ENCODE measurements at regions not wholly inside any gene's neighbourhood (a gene's known extent, or its start where the extent isn't known, plus 50 kb on each side); places are given as distances from the start of the nearest gene placed in this dataset.

DNA sequence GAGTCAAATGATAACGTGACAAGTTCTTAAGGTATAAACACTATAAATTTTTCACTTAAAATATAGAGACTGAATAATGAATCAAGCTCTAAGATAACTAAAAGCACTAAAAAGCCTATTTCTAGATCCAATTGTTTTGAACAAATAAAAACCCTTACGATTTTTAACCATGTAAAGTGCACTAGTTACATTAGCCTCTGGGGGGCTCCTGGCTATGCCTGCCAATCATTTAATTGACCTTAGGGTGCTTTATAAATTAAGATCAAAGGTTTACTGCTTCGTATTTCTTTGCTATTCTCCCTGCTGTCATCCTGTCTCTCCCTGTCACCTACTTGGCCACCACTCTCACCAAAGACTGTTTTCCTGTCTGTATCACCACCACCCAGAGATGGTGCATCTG, 133.4 kb downstream of the ESM1 start:
- DNase-seq (ENCODE audit: low read depth) = no peak

DNA sequence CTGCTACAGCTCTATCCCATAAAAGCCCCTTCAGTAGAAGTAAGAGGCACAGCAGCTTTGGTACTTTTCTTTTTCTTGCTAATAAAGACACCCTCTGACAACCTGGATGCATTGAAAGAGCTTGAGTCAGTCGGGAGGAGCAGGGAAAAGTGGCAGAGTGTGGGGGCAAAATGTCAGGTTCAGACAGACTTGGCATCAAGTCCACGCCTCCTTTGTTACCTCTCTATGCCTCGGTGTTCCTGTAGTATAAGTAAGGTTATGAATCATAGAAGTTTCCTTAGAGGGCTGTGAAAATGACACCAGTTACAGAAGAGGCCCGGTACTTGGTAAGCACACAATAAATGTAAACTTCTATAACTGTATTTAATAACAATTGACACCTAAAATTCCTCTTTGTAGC, 133.9 kb downstream of the ESM1 start:
- no peak for DNase-seq (ENCODE audit: low read depth)

DNA sequence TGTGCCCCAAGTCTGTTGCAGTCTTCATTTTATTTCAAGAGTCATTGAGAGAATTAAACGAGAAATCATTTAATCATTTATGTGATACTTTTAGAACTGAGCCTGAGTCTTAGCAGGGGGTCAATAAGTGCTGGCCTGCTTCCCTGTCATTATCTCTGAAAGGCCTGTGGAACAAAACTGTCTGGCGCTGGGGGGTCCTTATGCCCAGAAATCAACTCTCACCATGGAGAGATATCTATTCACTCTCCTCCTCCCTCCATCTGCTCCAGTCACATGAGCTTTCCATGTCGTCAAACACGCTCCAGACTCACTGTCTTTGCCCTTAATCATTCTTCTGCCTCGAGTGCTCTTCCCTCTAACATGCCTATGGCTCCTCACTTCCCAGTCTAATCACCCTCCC, 136.8 kb downstream of the ESM1 start:
- DNase-seq (ENCODE audit: low read depth) = no peak

DNA sequence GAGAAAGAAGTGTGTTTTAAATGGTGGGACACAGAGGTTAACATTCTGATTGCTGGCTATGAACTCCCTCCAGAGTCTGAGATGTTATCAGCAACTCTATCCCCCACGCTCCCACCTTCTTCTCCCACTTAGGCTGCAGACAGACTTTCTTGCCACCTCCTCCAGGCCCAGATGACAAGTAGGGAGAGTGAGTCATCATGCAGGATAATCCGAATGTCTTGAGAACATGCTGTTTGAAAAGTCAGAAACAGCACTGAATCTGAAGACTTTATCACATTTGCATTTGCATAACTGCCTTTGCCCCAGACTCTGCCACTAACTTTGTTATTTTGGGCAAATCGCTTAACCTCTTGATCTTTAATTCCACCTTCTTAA, 139.8 kb downstream of the ESM1 start:
- DNase-seq (ENCODE audit: low read depth) = no peak

DNA sequence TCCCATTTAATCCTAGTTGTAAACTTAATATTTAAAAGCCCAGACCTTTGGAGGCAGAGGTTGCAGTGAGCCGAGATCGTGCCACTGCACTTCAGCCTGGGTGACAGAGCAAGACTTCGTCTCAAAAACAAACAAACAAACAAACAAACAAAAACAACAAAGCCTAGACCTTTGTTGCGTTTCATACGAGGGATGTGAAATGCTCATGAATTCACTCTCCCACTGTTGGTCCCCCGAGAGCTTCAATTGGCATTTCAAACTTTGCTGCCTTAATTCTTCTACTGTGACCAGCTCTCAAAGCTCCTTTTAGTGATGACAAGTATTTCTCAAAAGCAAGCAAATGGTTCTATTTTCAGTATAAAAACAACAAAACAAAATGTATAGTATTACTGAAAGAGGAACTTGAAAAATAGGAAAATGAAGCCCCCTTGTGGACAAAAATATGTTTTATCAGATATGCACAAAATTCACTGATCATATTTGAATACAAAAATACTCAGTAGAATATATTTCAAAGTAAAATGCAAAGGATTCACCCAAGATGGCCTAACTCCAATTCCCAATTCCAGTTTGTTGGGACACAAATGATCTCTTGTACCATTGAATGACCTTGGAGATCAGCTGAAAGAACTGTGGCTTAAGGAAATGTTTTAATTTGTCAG, 140.4 kb downstream of the ESM1 start:
- peak; percentile 50 for DNase-seq (ENCODE audit: low read depth)

DNA sequence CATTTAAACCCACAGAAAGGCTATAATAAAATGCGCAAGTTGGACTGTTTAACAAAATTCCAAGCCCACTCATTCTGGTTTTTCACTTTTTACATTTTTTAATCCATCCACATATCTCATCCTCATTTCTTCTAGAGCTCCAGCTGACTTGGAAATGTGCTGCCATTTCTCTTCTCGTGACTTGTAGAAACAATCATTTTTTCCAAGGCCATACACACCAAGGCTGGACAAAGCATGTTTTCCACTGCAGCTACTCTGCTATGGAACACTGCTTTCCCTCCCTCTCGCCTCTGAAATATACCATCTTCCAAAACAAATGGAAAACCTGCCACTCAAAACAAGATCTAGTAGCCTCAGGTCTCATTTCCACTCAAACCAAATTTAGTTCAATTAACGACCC, 141.1 kb downstream of the ESM1 start:
- DNase-seq (ENCODE audit: low read depth) = no peak

DNA sequence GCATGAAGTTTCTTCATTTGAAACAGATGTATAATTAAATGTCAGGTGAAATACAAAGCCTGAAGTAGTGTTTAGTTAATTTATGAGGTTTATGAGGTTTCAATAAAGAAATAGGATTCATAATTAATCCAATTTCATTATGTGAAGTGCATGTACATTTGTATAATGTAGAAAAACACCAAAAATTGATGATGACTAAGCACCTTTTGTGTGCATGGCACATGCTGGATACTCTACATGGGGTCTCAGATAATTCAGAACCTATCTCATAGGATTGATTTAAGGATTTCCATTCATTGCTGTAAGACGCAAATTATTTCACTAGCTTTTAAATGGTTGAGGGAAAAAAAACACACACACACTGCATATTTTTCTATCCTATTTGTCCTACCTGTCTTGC, 143.9 kb downstream of the ESM1 start:
- DNase-seq (ENCODE audit: low read depth) = no peak

DNA sequence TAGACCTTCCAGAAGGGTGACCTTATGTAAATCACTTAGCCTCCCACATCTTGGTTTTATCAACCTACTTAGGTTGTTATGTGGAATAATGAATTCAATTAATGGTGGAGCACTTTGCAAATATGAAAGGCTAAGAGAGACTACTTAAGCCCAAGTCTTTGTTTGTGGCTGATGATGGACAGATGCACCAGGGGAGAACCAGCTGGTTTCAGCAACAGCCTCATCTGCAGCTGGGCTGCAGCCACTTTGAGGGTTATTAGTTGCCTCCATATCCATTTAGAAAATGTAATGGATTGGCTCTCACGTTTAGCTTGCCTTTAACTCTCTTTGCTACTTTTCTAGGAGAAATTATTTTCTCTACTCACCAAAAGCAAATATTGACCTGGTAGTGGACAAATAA, 146.6 kb downstream of the ESM1 start:
- DNase-seq (ENCODE audit: low read depth) = no peak

DNA sequence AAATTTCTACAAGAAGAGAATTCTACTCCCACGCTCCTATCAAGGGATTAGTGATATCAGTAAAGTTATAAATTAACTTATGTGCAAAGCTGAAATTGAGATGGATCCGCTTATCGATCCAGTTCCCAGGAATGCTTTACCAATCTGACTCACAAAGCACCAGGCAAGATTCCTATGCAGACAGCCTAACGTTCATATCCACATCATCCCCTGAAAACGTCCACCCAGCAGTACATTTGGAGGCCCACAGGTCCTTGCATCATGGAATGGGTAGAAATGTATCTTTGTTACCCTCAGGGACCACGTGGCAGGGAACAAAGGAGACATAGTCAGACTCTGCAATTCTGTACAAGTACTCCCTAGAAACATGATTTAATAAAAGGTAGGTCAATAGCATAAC, 147.4 kb downstream of the ESM1 start:
- DNase-seq (ENCODE audit: low read depth) = no peak

DNA sequence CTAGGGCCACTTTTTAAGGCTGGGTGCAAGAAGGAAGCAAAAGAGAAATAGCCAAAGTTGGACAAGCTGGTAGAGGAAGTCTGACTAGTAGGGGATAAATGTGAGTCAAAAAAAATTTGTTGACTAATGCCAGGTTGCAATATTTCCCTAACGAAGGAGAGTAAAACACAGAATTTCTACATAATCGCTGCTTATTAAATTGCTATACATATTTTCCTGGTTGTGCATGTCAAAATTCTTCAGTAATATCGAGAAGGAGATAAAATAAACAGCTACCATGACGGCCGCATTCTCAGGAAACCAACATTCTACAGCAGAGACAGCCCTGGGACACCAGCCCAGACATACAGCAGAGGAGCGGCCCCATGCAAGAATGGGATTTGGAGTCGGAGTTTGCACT, 148.3 kb downstream of the ESM1 start:
- DNase-seq (ENCODE audit: low read depth) = no peak

DNA sequence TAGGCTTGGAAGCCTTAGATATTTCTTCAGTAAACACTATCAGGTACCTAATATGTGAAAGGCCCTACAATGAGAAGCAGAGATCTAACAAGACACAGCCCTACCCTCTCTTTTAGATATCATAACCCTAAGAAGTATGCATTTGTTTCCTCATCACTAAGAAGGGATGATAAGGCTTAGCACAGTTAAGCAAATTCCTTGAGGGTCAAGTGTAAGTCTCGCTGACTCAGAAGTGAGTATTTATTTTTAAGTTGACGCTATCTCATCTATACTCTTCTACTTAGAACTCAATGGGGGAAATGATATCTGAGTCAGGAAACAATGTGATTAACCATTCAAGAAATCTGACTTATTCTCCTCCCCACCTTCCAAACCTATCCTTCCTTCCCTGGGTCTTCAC, 149.7 kb downstream of the ESM1 start:
- DNase-seq (ENCODE audit: low read depth) = no peak

DNA sequence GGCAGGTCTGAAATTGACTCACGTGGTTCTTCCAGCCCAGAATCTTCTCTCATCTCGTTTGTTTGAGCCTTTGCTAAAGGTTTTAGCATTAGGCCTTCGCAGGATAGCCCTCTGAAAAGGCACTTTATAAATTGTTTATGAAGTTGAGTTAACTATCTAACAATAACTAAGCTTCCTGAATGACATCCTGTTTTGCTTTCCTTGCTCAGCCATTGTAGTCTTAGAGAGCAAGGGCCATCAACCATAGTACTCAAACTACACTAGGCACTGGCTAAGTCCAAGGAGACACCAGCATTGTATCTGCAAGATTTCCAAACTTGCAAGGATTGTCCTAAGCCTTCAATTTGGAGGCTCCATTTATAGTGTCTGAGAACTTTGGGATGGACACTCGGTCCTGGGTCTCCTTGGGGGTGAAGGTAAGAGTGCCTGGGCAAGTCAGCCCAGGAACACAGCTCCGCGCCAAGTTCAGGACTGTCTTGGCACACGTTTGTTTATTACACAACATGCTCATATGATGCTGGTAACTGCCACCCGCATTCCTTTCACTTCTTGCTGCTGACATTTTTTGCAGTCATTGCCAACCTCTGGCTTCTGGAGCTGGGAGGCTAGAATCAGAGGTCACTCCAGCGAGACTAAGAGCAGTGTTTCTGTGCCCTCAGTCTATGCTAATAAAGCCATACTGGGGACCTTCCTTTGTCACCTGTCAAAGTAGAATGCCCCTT, 151.1 kb downstream of the ESM1 start:
- DNase-seq (ENCODE audit: low read depth) = no peak

DNA sequence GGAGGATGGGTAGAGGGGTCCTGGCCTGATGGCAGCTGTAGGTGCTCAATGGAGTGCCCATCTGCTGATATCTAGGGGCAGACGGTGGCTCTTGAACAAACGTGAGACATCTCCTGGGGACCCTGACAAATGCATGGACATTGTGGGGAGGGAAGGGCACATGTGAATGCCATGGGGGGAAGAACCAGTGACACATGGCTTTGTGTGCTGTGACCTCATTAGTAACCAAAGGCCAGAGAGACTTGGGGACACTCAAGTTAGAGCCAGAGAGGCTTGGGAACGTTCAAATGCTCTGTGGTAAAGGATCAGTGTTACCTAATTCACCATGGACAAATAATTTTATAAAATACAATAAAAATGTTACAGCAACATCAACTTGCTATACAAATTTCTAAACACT, 151.8 kb downstream of the ESM1 start:
- DNase-seq (ENCODE audit: low read depth) = no peak

DNA sequence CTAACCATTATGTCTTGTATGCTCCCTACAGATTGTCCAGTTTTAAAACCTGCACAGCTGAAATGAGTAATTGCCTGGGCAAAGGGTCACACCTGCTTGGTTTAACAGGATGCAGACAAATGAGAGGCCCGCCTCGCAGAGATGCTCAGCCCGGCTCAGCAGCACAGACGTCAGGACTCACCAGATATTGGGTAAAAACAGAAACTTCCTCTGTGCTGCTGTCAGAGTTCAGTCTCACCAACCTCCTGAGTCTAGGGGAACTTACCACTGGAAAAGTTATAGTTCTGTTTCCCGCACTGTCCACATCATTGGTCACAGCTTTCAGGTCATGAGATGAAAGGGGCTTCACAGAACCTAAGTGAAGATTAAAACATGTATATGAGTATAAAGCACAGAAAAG, 152.5 kb downstream of the ESM1 start:
- DNase-seq (ENCODE audit: low read depth) = no peak

DNA sequence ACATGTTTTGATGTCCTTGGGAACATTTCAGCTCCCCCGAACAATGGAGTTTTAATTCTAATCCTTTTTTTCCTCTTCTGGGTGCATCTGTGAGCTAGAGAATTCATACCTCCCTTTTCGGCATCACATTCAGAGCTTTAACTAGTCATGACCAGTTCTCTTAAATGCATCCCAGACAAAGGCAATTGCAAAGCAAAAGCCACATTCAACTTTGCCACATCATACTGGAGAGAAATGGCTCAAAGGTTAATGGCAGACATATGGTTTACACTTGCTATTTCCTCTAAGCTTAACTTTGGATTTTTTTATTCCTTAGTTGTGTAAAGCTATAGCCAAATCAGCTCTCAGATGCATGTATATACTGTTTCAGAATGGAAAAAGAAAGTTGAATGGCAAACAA, 153.3 kb downstream of the ESM1 start:
- no peak for DNase-seq (ENCODE audit: low read depth)

DNA sequence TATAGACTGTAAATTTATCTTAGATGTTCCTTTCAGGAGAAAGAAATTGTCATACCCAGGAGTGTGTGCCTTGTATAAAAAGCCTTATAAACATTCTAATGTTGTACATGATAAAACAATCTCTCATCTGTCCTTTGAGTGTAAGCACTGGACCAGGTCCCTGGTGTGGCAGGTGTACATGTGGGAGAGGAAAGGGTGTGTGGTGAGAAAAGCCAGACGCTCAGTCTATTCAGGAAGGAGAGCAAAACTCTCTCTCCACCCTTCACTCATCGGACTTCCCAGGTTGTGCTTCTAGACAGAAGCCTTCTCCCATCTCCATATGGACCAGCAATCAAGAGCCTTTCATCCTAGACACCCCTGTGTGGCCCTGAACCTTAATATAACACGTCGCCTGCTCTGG, 154.2 kb downstream of the ESM1 start:
- DNase-seq (ENCODE audit: low read depth) = no peak

DNA sequence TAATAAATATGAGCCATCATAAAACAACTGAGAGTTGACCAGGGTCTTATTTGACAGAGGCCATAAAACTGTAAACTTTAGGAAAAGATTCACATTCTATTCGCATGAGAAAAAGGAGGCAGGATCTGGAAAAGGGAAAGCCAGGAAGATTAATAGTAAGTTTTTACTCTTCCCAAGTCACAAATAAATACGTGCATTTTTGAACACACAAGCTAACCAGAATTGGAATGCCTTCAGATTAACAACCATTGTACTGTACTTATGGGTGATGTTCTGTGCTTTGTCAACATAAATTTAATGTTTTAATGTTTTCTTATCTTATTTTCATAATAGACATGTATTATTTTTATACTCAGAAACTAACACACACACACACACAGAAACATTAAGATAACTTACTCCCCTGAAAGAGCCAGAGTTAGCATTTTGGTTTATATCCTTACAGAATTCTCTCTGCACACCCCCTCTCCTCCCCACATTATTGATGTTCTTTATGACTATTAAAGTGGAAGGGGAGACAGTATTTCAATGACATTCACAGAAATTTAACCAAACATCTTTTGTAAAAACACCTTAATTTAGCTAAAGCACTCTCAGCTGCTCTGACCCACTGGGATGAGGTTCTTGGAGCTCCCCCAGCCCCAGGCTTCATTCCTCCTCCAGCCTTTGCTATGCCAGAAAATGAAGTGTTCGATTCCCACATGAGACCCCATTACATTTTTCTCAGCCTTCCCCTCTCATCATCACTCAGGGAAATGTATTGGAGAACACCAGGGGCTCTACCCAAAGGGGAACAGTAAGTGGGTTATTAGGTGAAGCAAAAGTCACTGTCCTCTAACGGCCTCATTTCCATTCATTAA, 155.5 kb downstream of the ESM1 start:
- no peak for DNase-seq (ENCODE audit: low read depth)

DNA sequence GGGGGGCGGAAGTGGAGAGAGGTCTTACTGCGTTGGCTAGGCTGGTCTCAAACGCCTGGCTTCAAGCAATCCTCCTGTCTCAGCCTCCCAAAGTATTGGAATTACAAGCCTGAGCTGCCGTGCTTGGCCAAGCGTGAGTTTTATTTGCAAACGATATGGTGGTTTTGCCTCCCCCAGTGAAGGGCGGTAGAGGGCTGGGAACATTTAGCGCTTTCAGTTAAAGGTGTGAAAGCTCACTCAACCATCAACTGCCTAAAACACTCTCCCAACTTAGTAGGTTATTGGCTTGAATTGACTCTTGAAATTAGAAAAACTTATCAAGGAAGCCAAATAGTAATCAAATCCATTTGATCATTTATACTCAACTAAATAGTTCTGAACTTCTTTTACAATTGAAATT, 156.3 kb downstream of the ESM1 start:
- DNase-seq (ENCODE audit: low read depth) = no peak

DNA sequence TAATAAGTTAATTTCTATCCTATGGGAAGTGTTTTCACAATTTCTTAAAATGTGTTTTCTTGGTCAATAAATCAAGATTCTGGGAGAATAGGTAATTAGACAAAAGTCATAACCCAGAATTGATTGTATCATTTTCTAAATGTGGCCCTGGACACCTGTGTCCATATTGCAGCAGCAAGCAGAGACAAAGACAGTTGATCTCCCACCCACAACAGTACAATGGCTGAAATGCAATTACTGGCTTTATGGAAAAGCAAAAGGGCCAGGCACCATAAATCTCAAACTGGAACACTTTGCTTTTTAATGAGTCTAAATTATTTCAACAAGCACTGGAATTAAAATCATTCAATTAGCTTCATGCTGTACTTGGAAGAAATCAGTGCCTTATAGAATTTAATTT, 157.2 kb downstream of the ESM1 start:
- DNase-seq (ENCODE audit: low read depth) = no peak

DNA sequence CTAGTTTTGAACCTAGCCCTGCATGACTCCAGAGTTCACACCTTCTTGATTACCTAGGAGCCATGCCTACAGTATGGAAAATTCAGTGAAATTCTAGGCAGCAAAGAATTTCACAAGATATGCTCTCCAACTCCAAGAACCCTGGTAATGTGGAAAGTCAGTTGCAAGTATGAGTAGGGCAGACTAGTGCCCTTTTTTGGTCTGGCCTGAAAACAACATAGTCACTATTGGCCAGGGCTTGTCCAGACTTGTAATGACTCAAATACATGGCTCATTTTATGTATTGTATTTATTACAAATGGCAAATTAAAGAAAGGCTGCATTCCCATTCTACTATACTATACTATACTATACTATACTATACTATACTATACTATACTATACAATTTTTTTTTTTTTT, 160.4 kb downstream of the ESM1 start:
- peak; percentile 82 for DNase-seq (ENCODE audit: low read depth)

DNA sequence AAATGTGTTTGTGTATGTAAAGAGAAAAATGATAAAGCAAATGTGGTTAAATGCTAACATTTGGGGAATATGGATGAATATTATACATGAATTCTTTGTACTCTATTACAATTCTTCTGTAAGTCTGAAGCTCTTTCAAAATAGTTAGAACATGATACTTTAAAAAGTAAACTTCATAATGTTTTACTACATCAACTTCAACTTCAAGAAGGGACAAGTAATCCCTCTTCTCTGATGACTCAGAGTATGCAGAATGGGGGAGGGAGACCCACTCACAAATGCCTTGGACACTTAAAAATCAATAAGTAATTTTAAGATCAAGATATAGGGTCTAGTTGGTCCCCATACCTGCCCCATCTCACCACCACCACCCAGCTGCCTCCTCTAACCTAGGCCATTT, 162.4 kb downstream of the ESM1 start:
- no peak for DNase-seq (ENCODE audit: low read depth)

DNA sequence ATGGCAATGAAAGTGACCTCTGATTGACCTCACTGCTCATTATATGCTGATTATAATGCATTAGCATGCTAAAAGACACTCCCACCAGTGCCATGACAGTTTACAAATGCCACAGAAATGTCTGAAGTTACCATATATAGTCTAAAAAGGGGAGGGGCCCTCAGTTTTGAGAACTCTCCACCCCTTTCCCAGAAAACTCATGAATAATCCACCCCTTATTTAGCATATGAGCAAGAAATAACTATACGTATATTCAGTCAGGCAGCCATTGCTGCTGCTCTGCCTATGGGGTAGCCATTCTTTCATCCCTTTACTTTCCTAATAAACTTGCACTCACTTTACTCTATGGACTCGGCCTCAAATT, 163.1 kb downstream of the ESM1 start:
- no peak for DNase-seq (ENCODE audit: low read depth)
